NCI-H187 (cell line): ENCODE measurements at regions not wholly inside any gene's neighbourhood (a gene's known extent, or its start where the extent isn't known, plus 50 kb on each side); places are given as distances from the start of the nearest gene placed in this dataset.

Source experiments
- DNase-seq, 2 experiments: peaks; one replicate each; lab custom pipeline; 2025; lab: John Stamatoyannopoulos, UW

GRCh38 chr2:66960161-66960560 lies 437.0 kb upstream of the ETAA1 start:
- DNase-seq, result no peak

GRCh38 chr2:66962716-66963115 lies 434.4 kb upstream of the ETAA1 start:
- no peak for DNase-seq

DNA sequence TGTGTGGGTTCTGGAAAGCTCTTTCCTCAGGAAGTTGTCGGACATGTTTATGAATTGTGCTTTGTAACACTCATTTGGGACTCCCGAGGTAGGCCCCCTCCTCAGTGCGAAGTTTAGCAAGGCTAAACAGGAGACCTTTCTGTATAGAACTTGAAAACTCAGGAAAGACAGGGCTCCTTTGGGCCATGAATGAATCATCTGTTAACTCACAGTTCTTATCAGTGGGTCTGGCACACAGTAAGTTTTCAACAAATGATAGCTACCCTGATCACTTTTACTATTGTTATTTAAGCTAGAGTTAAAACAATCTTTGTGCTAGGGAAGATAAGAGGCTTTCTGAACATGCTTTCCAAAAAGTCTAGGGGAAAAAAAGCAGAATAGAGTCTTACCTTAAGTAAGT lies 430.5 kb upstream of the ETAA1 start:
- no peak for DNase-seq

DNA sequence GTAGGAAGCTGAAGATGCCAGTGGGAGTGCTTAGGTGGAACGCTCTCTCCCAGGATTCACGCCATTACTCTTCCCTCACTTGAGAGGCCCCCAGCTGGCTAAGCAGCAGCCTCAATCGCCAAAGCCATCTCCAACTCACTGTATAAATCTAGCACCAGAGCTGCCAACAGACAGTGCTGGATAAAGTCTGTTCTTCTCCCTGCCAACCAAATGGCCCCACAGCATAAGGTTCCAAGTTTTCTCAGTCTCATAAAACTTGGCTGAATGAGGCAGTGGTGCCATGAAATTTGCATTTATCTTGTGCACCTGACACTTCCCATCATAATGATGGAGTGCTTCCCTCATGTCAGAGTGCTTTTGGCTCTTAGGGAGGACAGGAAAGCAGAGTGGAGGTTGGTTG lies 428.2 kb upstream of the ETAA1 start:
- peak in 1 of 2 experiments; percentile 29 for DNase-seq

DNA sequence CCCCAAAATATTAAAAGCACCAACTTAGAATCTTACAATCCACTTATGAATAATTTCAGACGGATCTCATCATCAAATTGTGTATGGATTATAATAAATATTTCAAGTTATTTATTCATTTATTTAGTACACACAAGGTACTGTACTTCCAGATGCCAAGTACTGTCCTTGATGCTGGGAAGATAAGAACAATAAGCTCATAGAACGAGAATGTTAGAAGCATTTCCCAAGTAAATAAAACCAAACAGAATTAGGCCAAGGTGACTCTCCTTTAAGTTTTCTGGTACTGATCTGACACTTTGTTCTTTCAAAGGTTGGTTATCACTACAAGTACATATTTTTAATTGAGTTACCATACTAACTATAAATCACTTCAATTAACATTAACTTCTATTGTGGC lies 416.1 kb upstream of the ETAA1 start:
- DNase-seq, result no peak

DNA sequence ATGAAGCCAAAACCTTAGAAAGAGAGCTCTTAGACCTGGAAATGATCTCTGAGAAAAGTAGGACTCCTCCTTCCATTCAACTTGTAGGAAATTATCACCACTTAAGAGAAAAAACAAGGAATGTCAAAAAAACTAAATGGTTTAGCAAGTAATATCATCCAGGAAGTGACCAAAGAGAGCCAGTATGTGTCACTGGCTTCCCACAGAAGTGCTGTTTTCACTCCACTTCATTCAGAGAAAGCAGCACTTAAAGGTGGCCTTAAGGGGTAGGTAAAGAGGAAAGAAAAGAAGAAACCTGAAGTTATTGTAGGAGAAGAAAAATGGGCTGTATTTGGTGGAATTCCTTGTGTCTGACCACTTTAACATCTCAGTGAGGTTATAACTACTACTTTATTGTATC lies 414.4 kb upstream of the ETAA1 start:
- no peak for DNase-seq

DNA sequence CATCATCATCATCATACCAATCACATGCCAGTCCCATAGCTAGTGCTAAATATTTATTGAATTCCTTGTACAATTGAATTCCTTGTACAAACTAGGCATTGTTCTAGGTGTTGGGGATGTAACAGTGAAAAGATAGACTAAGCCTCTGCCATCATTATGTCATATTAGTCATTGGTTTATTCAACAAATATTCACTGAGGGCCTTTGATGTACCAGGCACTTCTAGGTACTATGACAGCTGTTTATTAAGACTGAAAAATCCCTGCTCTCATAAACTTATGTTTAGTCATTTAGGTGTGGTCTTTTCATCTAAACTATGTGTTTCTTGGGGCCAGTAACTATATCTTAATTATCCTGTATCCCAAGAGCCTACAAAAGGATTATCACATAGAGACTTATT lies 412.3 kb upstream of the ETAA1 start:
- no peak for DNase-seq

DNA sequence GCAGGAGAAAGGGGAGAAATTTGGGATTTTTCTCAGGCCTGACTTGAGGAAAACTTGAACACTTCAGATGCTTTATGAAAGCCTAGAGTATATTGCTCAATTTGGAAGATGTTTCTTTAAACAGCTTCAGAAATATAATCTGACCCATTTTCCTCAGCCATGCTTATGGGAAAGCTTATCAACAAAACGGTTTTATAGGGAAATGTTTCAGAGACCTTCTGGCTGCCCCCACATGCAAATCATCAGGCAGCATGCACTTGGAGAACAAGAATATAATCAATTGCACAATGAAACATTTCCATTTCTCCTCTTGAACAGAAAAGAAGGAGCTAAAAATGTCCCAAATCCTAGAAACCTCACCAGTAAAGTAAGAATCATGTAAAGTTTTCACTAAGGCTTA lies 411.2 kb upstream of the ETAA1 start:
- no peak for DNase-seq

GRCh38 chr2:66987733-66988132 lies 409.4 kb upstream of the ETAA1 start:
- DNase-seq, result no peak

DNA sequence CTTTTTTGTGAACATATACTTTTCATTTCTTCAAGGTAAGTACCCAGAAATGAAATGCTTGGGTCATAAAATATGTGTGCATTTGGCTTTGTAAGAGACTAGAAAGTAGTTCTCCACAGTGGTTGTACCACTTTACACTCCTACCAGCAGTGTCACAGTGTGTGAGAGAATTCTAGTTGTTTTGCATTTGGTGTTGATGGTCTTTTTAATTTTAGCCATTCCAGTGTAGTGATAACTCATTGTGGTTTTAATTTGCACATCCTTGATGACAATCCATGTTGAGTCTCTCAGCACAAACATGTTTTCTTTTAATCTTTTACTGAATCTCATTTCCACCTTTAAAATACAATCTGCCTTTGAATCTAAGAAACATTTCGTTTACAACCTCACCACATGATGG lies 402.5 kb upstream of the ETAA1 start:
- no peak for DNase-seq

DNA sequence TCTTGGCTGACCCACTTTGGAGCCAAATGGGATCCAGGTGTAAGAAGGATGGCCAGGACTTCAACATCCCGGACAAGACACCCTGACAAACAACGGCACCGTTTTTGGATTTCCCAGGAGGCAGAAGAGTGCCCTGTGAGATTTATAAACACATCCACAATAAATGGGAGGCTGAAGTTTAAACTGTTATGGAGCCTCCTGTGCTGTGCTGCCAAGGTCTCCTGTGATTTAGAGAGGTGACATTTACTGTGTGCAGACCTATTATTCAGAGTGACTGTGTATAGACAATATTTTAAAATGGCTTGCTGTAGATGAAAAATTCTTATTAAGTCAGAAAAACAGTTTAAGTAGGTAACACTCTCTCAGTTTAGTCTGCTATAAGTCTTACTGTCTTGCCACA lies 401.5 kb upstream of the ETAA1 start:
- no peak for DNase-seq

DNA sequence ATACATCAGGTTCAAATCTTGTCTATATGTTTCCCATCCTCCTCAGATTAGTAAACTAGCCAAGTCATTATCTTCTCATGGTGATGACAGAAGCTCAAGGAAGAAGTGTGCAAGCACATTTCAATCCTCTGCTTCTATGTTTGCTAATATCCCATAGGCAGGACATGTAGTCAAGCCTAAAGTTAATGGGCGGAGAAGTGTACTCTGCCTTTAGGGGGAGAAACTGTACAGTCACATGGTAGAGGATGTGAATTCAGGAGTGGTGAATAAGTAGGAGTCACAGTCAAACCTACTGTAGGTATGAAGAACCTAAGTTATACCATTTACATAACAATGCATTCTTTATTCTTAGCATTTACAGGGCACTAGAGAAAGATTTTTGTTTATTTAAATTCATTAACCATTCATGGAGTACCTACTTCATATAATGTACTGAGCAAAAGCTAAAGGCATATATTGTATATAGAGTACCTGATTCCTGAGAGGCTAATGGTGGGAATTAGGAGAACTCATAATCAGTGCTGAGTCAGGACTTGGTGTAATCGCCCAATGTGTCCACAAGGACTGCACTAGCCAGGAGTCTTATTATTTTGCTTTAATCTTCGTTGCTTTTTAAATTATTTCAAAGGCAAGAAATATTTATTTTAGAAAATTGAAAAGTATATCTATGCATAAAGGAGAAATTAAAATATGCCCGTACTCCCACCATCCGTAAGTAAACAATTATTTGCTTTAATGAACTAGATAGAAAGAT lies 394.3 kb upstream of the ETAA1 start:
- no peak for DNase-seq

- DNase-seq, result no peak
Measured at GRCh38 chr2:67006373-67006960, 390.7 kb upstream of the ETAA1 start.

- no peak for DNase-seq
Measured at GRCh38 chr2:67008155-67008554, 389.0 kb upstream of the ETAA1 start.

DNA sequence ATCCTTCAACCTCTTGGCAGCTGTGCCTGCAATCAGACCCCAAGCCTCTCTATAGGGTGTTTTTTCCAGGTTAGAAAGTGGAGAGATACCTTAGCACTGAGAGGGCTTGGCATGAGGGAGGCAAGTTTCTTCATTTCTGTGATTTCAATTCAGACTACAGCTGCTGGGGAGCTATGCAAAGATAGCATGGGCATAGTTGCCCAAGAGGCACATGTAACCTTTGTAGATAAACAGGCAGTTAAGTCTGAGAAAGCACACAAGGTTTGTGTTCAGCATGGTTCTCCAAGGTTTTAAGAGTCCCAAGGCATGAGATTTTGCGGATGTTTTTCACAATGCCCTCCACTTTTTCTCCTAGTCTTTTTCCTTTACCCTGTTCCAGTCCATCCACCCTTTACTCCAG lies 385.0 kb upstream of the ETAA1 start:
- no peak for DNase-seq

DNA sequence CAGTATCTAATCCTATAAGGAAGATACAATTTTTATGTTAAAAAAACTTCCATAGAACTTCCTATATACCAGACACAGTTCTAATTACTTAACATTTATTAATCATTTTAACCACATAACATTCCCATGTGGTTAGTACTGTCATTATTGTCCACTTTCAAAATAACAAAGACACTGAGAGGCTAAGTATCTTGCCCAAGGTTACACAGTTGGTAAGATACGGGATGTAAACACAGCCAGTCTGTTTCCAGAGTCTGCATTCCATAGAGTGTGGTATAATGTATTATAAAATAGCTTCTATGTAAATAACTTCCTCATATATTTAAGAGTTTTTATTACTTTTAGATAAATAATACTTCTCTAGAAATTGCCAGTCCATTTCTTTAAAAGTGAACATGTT lies 383.3 kb upstream of the ETAA1 start:
- DNase-seq, result no peak

GRCh38 chr2:67015681-67016080 lies 381.5 kb upstream of the ETAA1 start:
- no peak for DNase-seq

GRCh38 chr2:67018301-67018700 lies 378.8 kb upstream of the ETAA1 start:
- no peak for DNase-seq

GRCh38 chr2:67032076-67032475 lies 365.1 kb upstream of the ETAA1 start:
- DNase-seq, result no peak

DNA sequence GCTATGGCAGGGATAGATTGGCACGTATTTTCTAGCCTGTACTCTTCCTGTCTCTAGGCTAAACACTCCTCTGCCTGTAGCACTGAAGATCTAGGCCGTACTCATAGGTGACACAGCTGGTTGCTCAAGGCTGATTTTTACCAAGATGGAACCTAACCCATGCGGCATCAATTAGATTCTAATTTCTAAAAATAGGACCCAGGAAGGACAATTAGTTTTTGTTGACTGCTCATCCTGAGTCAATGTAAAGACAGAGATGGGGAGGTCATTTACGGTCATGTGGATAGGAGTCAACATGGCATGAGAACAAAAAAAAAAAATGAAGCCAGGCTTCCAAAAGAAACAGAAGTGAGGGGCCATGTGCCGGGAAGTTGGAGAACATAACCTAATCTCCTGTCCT lies 360.7 kb upstream of the ETAA1 start:
- DNase-seq, result no peak

- DNase-seq, result peak in 1 of 2 experiments; percentile 10
Measured at GRCh38 chr2:67037655-67038054, 359.5 kb upstream of the ETAA1 start.

GRCh38 chr2:67038195-67038594 lies 358.9 kb upstream of the ETAA1 start:
- DNase-seq, result no peak

DNA sequence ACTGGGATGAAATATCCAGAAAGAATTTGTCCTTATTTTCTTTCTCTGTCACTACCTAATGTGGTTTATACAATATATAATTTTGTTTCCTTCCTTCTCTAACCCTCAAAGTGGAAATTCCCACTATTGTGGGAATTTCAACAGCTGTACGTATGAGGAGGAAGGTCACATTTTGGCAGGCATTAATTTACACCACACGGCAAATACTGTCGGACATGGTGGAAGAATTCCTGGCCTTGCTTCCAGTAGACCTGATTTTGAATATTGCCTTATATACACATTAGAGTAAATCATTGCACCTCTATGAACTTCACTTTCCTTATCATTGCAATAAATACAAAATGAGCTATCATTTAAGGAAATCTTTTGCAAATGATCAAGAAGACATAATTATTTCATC lies 358.1 kb upstream of the ETAA1 start:
- DNase-seq, result no peak

- DNase-seq, result no peak
Measured at GRCh38 chr2:67039517-67040103, 357.5 kb upstream of the ETAA1 start.
